GM12873 (cell line): ENCODE measurements at regions not wholly inside any gene's neighbourhood (a gene's known extent, or its start where the extent isn't known, plus 50 kb on each side); places are given as distances from the start of the nearest gene placed in this dataset.

Experiments
- TF ChIP-seq, protein P1 (sequence below): IDR thresholded peaks from 2 replicates; pipeline ENCODE4 v1.5.1; 2012; ENCODE audit warnings: low read depth, mild to moderate bottlenecking, moderate library complexity, low read length, control low read depth; ENCODE audit not compliant: insufficient read depth; ENCODE audit errors: missing control alignments

DNA sequence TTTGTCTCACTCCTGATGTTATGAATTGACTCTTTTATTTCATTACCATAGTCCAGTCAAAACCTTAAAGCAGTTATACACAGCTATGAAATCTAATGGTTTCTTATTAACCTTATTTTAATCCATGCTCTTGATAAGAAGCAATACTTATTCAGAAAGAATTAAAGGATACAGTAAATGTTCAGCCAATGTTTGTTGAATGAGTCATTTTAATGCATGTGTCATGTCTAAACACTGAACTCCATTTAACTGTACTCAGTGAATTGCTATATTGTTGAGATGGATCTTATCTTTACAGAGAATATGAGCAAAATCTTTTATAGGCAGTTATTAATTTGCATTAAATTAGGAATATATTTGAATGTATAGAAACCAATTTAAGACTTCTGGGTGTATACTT lies 135.1 kb upstream of the TFPI start:
- TF ChIP-seq, protein P1, sequence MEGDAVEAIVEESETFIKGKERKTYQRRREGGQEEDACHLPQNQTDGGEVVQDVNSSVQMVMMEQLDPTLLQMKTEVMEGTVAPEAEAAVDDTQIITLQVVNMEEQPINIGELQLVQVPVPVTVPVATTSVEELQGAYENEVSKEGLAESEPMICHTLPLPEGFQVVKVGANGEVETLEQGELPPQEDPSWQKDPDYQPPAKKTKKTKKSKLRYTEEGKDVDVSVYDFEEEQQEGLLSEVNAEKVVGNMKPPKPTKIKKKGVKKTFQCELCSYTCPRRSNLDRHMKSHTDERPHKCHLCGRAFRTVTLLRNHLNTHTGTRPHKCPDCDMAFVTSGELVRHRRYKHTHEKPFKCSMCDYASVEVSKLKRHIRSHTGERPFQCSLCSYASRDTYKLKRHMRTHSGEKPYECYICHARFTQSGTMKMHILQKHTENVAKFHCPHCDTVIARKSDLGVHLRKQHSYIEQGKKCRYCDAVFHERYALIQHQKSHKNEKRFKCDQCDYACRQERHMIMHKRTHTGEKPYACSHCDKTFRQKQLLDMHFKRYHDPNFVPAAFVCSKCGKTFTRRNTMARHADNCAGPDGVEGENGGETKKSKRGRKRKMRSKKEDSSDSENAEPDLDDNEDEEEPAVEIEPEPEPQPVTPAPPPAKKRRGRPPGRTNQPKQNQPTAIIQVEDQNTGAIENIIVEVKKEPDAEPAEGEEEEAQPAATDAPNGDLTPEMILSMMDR, result no peak

GRCh38 chr2:187693923-187694322 lies 139.7 kb upstream of the TFPI start:
- TF ChIP-seq, protein P1, result no peak

DNA sequence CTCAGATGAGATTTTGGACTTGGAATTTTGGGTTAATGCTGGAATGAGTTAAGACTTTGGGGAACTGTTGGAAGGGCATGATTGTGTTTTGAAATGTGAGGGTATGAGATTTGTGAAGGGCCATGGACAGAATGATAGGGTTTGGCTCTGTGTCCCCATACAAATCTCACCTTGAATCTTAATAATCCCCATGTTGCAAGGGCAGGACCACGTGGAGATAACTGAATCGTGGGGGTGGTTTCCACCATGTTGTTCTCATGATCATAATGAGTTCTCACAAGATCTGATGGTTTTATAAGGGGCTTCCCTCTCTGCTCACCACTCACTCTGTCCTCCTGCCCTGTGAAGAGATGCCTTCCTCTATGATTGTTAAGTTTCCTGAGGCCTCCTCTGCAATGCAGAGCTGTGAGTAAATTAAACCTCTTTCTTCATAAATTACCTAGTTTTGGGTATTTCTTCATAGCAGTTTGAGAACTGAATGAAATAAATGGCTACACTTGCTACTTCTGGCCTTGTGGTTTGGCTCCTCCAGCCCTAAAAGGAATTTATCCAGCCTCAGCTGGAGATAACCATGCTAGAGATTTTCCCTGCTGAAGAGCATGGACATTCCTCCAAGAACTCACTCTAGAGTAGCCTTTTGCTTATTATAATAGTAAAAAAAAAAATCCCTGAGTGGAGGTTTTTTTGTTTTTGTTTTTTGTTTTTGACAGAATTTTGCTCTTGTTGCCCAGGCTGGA lies 144.3 kb upstream of the TFPI start:
- TF ChIP-seq, protein P1, result no peak

GRCh38 chr2:187702157-187702556 lies 147.9 kb upstream of the TFPI start:
- TF ChIP-seq, protein P1, result no peak

GRCh38 chr2:187708272-187708671 lies 154.0 kb upstream of the TFPI start:
- TF ChIP-seq, protein P1, result no peak

GRCh38 chr2:187709065-187709464 lies 154.8 kb upstream of the TFPI start:
- TF ChIP-seq, protein P1, result no peak

DNA sequence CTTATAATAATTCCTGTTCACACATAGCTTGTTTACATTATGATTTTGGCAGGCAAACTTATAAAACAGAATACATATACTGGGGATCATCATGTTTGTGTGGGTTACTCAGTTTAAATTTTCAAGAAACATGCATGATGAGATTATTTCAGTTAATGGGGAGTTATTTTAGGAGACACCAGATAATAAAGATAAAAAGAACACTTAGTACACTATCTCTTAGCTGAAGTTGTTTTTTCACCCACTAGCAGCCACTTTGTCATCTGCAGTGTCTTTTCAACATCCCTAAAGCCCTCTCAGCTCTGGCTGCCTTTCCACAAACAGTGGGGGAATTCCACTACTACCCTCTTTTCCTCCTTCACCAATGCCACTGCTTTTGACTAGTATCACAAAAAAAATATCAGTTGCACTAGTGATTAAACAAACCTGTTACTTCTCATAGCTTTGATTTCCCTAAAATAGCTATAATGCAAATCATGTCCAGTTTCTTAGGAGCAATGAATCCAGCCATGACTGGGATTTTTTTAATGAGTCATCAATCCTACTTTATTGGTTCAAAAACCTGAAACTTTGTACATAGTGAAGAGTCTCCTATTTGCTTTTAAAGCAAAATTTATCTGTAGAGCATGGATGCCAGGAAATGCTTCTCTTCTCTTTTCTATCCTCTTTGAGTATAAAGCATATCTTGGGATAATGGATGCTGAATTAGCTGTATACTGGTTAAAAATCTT lies 156.7 kb upstream of the TFPI start:
- TF ChIP-seq, protein P1, result no peak
